Fibroblast of mammary gland (primary cell): ENCODE measurements at regions not wholly inside any gene's neighbourhood (a gene's known extent, or its start where the extent isn't known, plus 50 kb on each side); places are given as distances from the start of the nearest gene placed in this dataset.

Source experiments
- DNase-seq: peaks from one replicate; pipeline ENCODE4 v3.0.0-alpha.2; 2010; ENCODE audit warnings: low read depth
- H3K4me3 ChIP-seq: 2 replicates; pipeline ENCODE4 v1.5.1; 2011; ENCODE audit warnings: low read depth, mild to moderate bottlenecking, low read length, moderate library complexity; ENCODE audit not compliant: control insufficient read depth
- TF ChIP-seq, protein P1 (sequence below): conservative IDR thresholded peaks from 2 replicates; pipeline ENCODE4 v1.5.1; 2011; ENCODE audit warnings: low read depth, low read length, inconsistent platforms; ENCODE audit not compliant: control insufficient read depth, insufficient read depth

DNA sequence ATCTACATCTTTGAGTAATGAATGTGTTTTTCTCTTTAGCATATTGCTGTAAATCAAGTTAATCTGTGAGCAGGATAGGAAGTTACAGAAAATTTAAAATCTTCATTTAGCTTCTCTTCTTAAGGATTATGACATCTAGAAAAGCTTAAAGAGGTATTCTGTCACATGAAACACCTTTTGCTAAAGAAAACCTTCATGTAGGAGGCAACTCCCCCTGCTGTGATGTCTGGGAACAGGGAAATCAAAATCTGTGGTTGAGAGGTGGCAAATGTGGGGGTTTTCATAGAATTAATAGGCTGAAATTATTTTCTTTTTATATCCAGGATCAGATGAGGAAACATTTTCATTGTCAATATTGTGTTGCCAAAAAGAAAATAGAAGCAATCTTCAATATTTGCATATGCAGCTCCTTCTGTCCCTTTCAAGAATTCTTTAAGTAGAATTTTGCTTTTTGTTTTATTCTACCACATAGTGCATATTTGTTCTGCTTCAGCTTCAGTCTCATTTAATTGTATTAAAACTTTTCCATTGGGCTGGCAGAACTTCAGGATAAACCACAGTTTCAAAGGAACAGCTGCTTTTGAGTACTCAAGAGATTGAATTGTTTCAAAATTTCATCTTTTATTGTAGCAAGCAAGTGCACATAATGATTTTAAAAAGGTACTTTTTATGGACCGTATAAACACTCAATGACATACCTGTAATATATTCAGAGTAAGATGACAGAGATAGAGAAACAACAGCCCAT, 128.4 kb downstream of the RAP2B start:
- DNase-seq, result peak; percentile 23
- no peak overlapping the region for H3K4me3 ChIP-seq
- TF ChIP-seq, protein P1, sequence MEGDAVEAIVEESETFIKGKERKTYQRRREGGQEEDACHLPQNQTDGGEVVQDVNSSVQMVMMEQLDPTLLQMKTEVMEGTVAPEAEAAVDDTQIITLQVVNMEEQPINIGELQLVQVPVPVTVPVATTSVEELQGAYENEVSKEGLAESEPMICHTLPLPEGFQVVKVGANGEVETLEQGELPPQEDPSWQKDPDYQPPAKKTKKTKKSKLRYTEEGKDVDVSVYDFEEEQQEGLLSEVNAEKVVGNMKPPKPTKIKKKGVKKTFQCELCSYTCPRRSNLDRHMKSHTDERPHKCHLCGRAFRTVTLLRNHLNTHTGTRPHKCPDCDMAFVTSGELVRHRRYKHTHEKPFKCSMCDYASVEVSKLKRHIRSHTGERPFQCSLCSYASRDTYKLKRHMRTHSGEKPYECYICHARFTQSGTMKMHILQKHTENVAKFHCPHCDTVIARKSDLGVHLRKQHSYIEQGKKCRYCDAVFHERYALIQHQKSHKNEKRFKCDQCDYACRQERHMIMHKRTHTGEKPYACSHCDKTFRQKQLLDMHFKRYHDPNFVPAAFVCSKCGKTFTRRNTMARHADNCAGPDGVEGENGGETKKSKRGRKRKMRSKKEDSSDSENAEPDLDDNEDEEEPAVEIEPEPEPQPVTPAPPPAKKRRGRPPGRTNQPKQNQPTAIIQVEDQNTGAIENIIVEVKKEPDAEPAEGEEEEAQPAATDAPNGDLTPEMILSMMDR, result peak; percentile 49

DNA sequence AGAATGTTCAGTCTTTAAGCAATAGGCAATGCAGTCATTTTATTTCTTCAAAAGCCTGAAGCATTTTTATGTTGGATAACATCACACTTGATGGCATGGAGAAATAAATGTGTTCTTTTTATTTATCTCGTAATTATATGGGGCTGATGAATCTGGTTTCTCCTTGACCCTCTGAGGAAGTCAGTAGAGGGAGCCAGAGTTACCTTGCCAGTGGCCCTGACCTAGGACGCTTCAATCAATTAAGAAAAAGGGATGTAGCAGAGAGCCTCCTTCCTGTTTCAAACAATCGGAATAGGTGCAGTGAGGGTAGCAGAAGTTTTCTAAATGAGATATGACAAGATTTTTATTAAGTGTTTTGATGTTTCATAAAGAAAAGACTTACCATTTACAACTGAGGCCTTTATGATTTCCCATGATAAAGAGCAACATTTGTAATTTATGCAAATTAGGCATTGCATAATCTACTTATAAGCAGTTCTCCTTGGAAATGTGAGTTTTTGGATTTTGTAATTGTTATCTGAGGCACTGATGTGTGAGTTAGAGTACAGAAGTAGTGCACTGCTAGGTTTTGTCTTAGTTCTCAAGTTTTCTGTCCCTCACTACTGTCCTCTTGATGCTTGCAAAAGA, 129.1 kb downstream of the RAP2B start:
- no peak overlapping the region for H3K4me3 ChIP-seq
- DNase-seq, result peak; percentile 52
- TF ChIP-seq, protein P1, result peak; percentile 66

DNA sequence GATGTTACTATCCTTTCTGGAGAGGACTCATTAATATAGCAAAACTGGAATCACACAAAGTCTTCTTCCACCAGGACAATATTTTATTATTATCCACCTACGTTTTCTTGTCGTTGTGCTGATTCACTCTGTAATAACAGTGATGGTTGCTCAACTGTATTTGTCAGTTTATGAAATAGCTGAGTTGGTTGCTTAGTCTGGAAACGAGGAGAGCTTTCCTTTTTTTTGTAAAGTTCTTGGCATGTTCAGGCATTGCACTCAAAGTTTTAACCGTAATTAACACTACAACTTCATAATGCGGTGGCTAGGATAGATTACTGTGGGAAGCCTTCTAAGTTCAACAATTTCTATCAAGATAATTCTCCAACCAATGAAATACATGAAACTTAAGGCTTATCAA, 131.2 kb downstream of the RAP2B start:
- peak; percentile 87 for DNase-seq
- TF ChIP-seq, protein P1, result no peak
- no peak overlapping the region for H3K4me3 ChIP-seq

DNA sequence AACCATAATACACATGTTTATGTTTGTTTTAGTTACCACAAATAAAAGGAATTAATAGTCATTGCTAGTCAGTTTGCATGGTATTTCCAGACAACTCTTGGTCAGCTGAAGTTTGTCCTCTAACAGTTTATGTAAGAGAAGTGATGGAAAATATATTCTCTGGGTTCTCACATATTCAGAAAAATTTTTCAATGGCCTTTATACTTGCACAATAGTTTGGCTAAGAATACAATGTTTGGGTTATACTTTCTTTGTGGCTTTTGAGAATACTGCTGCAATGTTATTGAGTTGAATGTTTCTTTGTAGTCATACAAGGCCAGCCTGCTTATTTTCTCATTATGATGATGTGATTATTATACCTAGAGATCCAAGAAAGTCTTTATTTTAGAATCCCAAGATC, 133.9 kb downstream of the RAP2B start:
- DNase-seq, result peak; percentile 51
- no peak overlapping the region for H3K4me3 ChIP-seq
- TF ChIP-seq, protein P1, result no peak

DNA sequence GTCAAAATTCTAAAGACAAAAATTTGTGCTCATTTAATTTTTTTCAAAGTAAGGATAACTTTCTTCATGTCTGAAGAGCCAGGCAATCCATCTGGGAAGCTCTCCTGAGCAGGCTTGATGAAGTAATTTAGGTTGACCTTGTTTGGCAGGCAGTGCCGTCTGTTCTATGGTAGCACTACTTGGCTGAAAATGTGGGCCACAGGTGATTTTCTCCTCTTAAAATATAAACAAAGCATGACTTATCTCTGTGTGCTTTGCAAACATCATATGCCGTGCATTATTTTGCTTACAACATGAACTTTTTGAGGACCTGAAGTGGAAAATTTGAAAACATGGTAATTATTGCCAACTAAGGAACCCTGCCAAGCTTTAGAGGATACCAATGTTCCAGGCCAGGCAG, 143.2 kb downstream of the RAP2B start:
- TF ChIP-seq, protein P1, result no peak
- H3K4me3 ChIP-seq, result no peak overlapping the region
- no peak for DNase-seq

DNA sequence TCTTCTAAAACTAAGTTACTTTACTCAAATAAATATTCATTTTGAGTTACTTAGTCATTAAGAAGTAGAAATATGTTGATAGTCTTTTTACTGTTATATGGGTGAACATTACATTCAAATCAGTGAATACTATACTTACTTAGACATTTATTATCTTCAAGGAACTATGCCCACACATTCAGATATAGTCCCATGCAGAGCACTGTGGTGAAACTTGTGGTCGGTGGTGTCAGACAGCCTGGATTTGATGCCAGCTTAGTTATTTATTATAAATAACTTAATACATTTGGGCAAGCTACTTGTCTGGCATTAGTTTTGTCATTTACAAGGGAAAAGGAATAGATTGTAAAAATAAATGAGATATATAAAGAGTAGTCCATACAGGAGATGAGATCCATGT, 149.5 kb downstream of the RAP2B start:
- TF ChIP-seq, protein P1, result no peak
- DNase-seq, result no peak
- H3K4me3 ChIP-seq, result no peak overlapping the region
